Thyroid gland (tissue), 4 donors: ENCODE measurements at regions not wholly inside any gene's neighbourhood (a gene's known extent, or its start where the extent isn't known, plus 50 kb on each side); places are given as distances from the start of the nearest gene placed in this dataset.

Source experiments
- DNase-seq, 2 donors: peaks; one replicate each; pipeline ENCODE4 v3.0.0-alpha.2; 2019
- H3K27ac ChIP-seq, 3 donors: fragments of 200-600 bp; sonication (generic); 1 replicate in 2 of 3; 2 replicates in 1 of 3; pipeline ENCODE4 v1.5.1; 2016 to 2019; ENCODE audit warnings: mild to moderate bottlenecking in 1 of 3, moderate library complexity in 1 of 3
- H3K27me3 ChIP-seq: fragments of 200-600 bp; sonication (generic); one replicate; pipeline ENCODE4 v1.5.1; 2019
- H3K36me3 ChIP-seq, 2 donors: fragments of 200-600 bp; sonication (generic); one replicate each; pipeline ENCODE4 v1.5.1; 2016 to 2019
- H3K4me1 ChIP-seq, 2 donors: fragments of 200-600 bp; sonication (generic); one replicate each; pipeline ENCODE4 v1.5.1; 2017 to 2019
- H3K4me3 ChIP-seq, 3 donors: fragments of 200-600 bp; sonication (generic); replicated peaks in 1 of 3; 1 replicate in 2 of 3; 2 replicates in 1 of 3; pipeline ENCODE4 v1.5.1; 2016; ENCODE audit warnings: mild to moderate bottlenecking in 1 of 3
- H3K9me3 ChIP-seq: fragments of 200-600 bp; sonication (generic); one replicate; pipeline ENCODE4 v1.5.1; 2017
- POLR2A ChIP-seq, 2 donors: fragments of 450-650 bp; IDR thresholded peaks; one replicate each; pipeline ENCODE4 v1.6.1; 2017; ENCODE audit warnings: antibody characterized with exemption in 2 of 2, mild to moderate bottlenecking in 2 of 2, moderate library complexity in 1 of 2
- WGBS, 2 donors: methylation state at CpG; one replicate each; pipeline ENCODE4 v1.1.5; 2017; 5-methylcytosine and 5-hydroxymethylcytosine counted together
- intact Hi-C: fragments of 100-400 bp; cut with DNase I; formaldehyde crosslinking; loops from one replicate; pipeline ENCODE4 v1.15.1; 2023
- TF ChIP-seq, protein P1 (sequence below), 6 experiments: fragments of 200-600 bp in 3 of 6; fragments of 450-650 bp in 3 of 6; sonication (generic) in 3 of 6; IDR thresholded peaks; one replicate each; pipeline ENCODE4 v1.5.1; 2016 to 2019; ENCODE audit warnings: antibody characterized with exemption in 6 of 6, mild to moderate bottlenecking in 2 of 6, inconsistent platforms in 1 of 6, moderate library complexity in 1 of 6

DNA sequence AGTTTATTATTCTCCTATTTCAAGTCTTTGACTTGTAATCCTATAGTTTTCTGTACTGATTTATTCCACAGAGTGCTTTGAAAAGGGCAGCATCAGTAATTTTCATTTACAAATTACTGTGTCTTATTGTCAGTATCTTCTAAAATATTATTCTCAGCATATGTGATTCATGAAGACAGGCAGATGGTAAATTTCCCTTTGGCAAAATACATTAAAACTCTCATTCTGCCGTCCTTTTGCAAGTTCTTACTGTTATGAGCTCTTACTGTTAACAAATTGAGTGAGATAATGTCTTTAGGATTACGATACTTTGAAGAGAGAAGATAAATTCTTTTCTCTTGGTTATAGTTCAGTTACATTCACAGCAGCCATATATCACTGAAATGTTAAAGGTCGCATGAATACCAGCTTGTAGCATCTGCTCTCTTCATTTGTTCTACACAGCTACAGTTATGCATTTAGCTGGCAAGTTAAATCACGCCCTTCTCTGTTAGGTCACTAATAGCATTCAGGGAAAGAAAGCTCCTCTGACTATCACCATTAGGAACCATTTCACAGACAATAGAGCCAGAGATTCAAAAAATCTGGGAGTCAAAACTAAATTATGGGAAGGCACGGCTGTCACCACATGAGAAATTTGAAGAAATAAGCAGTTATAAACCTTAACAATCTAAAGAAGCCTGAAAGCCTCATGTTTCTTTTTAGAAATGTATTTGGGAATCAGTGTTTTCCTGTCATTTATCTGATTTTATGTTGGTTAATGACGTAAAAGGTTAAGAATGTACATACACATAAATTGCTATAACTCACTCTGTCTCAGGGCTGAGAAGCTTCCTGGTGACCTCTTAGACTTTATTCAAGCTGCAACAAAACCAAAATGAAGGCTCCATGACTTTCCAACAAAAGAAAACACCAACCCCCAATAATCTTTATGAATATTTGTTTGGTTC lies 109.6 kb upstream of the SP4 start:
- 82 to 89% methylated on average over 6 of the region's 6 CpGs for WGBS, 2 donors
- H3K4me1 ChIP-seq, result no peaks in the 10 kb centered on the region
- H3K4me3 ChIP-seq, result no peak overlapping the region
- H3K9me3 ChIP-seq, result no peaks in the 10 kb centered on the region
- no peaks in the 10 kb centered on the region for H3K27me3 ChIP-seq
- intact Hi-C loops, result no loop called here
- H3K27ac ChIP-seq, result no peak overlapping the region
- no peak for TF ChIP-seq POLR2A (IDR thresholded peaks at IDR 0.05)
- TF ChIP-seq, protein P1, sequence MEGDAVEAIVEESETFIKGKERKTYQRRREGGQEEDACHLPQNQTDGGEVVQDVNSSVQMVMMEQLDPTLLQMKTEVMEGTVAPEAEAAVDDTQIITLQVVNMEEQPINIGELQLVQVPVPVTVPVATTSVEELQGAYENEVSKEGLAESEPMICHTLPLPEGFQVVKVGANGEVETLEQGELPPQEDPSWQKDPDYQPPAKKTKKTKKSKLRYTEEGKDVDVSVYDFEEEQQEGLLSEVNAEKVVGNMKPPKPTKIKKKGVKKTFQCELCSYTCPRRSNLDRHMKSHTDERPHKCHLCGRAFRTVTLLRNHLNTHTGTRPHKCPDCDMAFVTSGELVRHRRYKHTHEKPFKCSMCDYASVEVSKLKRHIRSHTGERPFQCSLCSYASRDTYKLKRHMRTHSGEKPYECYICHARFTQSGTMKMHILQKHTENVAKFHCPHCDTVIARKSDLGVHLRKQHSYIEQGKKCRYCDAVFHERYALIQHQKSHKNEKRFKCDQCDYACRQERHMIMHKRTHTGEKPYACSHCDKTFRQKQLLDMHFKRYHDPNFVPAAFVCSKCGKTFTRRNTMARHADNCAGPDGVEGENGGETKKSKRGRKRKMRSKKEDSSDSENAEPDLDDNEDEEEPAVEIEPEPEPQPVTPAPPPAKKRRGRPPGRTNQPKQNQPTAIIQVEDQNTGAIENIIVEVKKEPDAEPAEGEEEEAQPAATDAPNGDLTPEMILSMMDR (IDR thresholded peaks at IDR 0.05), result no peak
- H3K36me3 ChIP-seq, result no peaks in the 10 kb centered on the region
- no peak for DNase-seq

DNA sequence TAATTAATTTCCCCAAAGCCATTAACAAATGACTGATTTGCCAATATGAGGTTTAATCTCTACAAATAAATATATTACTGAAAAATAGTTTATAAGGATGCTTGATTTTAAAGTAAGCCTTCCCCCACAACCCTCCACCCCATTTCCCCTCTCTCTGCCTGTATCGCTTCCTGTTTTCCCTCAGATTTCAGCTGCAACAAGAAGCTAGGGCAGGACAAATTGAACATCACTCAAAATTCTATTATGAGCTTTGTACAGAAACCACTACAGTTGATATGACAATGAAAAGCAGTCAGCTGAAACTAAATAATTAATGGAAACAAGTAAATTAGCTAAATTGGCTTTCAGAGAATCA lies 109.0 kb upstream of the SP4 start:
- no peak overlapping the region for H3K27ac ChIP-seq
- H3K36me3 ChIP-seq, result no peaks in the 10 kb centered on the region
- intact Hi-C loops, result no loop called here
- H3K9me3 ChIP-seq, result no peaks in the 10 kb centered on the region
- DNase-seq, result no peak
- TF ChIP-seq POLR2A (IDR thresholded peaks at IDR 0.05), result no peak
- TF ChIP-seq, protein P1 (IDR thresholded peaks at IDR 0.05), result no peak
- no peaks in the 10 kb centered on the region for H3K27me3 ChIP-seq
- 84% methylated on average over 1 of the region's 1 CpG for WGBS, 2 donors
- H3K4me3 ChIP-seq, result no peak overlapping the region
- H3K4me1 ChIP-seq, result no peaks in the 10 kb centered on the region

DNA sequence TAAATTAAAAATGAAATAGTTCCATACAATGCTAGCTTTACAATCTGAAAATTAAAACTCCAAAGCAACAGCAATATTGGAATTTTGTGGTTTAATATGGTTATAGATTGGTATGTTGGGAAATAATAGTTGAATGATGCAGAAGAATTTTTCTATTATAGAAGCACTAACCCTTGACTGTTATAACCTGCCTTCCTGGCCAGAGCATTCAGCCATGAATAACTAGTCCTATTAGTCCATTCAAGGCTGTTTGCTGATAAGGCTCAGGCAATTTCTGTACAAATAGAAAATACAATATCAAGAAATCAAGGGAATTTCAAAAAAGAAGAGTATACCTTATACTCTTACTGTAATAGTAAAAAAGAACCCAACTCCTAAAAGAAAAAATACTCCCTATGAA lies 101.6 kb upstream of the SP4 start:
- DNase-seq, result no peak
- intact Hi-C loops, result no loop called here
- Histone ChIP-seq H3K4me3 (no peak overlapping the region), H3K4me1 (no peaks in the 10 kb centered on the region), H3K27ac (no peak overlapping the region), H3K27me3 (no peaks in the 10 kb centered on the region), H3K36me3 (no peaks in the 10 kb centered on the region), H3K9me3 (no peaks in the 10 kb centered on the region)
- no peak for TF ChIP-seq POLR2A (IDR thresholded peaks at IDR 0.05)
- TF ChIP-seq, protein P1 (IDR thresholded peaks at IDR 0.05), result no peak

DNA sequence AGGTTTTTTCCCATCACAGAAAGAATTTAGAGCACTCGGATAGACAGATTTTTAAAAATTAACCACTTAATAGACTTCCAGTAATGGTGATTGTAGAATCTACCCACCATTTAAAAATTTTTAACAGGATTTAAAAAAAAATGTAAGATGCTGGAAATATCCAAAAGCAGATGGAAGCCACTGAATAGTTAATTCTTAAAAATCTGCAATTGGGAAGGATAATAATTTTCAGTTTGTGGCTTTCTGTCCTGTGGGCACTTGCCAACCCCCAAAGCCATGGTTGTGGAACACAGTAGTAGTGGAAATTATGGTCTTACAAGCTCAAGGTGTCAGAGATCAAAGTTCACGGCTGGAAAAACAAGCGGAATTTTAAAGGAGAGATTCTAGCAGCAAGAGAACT lies 101.0 kb upstream of the SP4 start:
- Histone ChIP-seq H3K4me1 (no peaks in the 10 kb centered on the region), H3K4me3 (no peak overlapping the region), H3K27me3 (no peaks in the 10 kb centered on the region), H3K9me3 (no peaks in the 10 kb centered on the region), H3K36me3 (no peaks in the 10 kb centered on the region), H3K27ac (no peak overlapping the region)
- DNase-seq, result no peak
- intact Hi-C loops, result no loop called here
- TF ChIP-seq POLR2A (IDR thresholded peaks at IDR 0.05), result no peak
- TF ChIP-seq, protein P1 (IDR thresholded peaks at IDR 0.05), result no peak
- 85 to 86% methylated on average over 3 of the region's 3 CpGs for WGBS, 2 donors
